ENCODE measurements at regions not wholly inside any gene's neighbourhood (a gene's known extent, or its start where the extent isn't known, plus 50 kb on each side); places are given as distances from the start of the nearest gene placed in this dataset.

- H3K9ac ChIP-seq (ENCODE audit: insufficient read depth, low read depth, low read length) = no peak overlapping the region
- H3K79me2 ChIP-seq (ENCODE audit: insufficient read depth, low read length) = no peaks in the 10 kb centered on the region
- H3K4me3 ChIP-seq (replicated peaks in 1 of 3; ENCODE audit: insufficient read depth in 1 of 3, low read depth in 2 of 3, low read length in 3 of 3) = no peak overlapping the region
- in situ Hi-C loops (cut with HindIII; ENCODE audit: extremely low pct_ligation_motif_present, low pct_unique_long_range_greater_than_20kb) (no loop called here), intact Hi-C loops (cut with micrococcal nuclease; ENCODE audit: unreplicated experiment) (no loop called here)
- POLR2A ChIA-PET = interaction anchor here (0.7 kb wide), 1 partner anchor 1359 kb away, joined by 3 read pairs; no protein-coding TSS in a partner anchor
- H3K36me3 ChIP-seq (replicated peaks in 1 of 2; ENCODE audit: control insufficient read depth in 1 of 2, insufficient read depth in 2 of 2, low read length in 2 of 2) = no peaks in the 10 kb centered on the region
- H3K27me3 ChIP-seq (ENCODE audit: control insufficient read depth in 1 of 2, insufficient read depth in 2 of 2, low read length in 2 of 2) = 0 out of 5 replicates have a peak, but pooled peaks cover 0 to 2% of the 10 kb centered on the region in 2 experiments
- H2AFZ ChIP-seq (ENCODE audit: low read length) = no peak overlapping the region
- peak; percentile 56; the same call in 1 of the 2 replicates for TF ChIP-seq TCF7 (IDR thresholded peaks at IDR 0.05; ENCODE audit: low read depth)
- peak; percentile 19; the same call in 1 of the 2 replicates for TF ChIP-seq NCOA2 (CRISPR knock-in tag; IDR thresholded peaks at IDR 0.05)
- TF ChIP-seq SP5 (CRISPR knock-in tag; IDR thresholded peaks at IDR 0.05; ENCODE audit: borderline replicate concordance, low read depth) = peak; percentile 30; the same call in 1 of the 2 replicates
- peak in 1 of 2 experiments; percentile 31; a peak in 1 of 4 replicates for TF ChIP-seq EP300 (IDR thresholded peaks at IDR 0.05; ENCODE audit: low read depth in 2 of 2, low read length in 2 of 2)
- no peak for TF ChIP-seq EP300 (CRISPR knock-in tag; IDR thresholded peaks at IDR 0.05; ENCODE audit: borderline replicate concordance)
- no peak for TF ChIP-seq ZNF709 (CRISPR knock-in tag; IDR thresholded peaks at IDR 0.05)
- TF ChIP-seq TCF7L2 (IDR thresholded peaks at IDR 0.05; ENCODE audit: low read depth, low read length) = peak; percentile 58; the same call in 1 of the 2 replicates
- TF ChIP-seq CBFB (CRISPR knock-in tag; IDR thresholded peaks at IDR 0.05) = peak; percentile 99
- TF ChIP-seq AGO2 (optimal IDR thresholded peaks at IDR 0.05; ENCODE audit: low read depth, low read length) = no peak
- no peak for TF ChIP-seq MATR3 (CRISPR knock-in tag; IDR thresholded peaks at IDR 0.05)
- no peak for TF ChIP-seq SOX13 (IDR thresholded peaks at IDR 0.05)
- TF ChIP-seq SOX13 (CRISPR knock-in tag; conservative IDR thresholded peaks at IDR 0.05 in 1 of 2, IDR thresholded peaks at IDR 0.05 in 1 of 2) = 0 out of 4 replicates have a peak, but pooled peaks of 1 of the 2 experiments have one; percentile 3
- FAIRE-seq (peak; percentile 4), ATAC-seq (peak; percentile 47), DNase-seq (ENCODE audit: low spot score) (peak; percentile 91)
- no peak overlapping the region for H3K27ac ChIP-seq (ENCODE audit: extremely low read length, insufficient read depth, low read length)
- 10% methylated on average over 5 of the region's 5 CpGs for WGBS (ENCODE audit: low lambda C conversion rate)
- CTCF ChIA-PET (ENCODE audit: low intra/inter-chr PET ratio, low total read pairs) = no interaction called here
- no peaks in the 10 kb centered on the region for H4K20me1 ChIP-seq (ENCODE audit: insufficient read depth, low read length)
- no TSS peak for BruUV-seq (replicated peaks)
- H3K4me1 ChIP-seq (ENCODE audit: insufficient read depth, low read length) = peaks cover 15% of the 10 kb centered on the region
- no peak overlapping the region for H3K4me2 ChIP-seq (ENCODE audit: low read depth, low read length)
- peaks cover 12% of the 10 kb centered on the region for H3K9me3 ChIP-seq (ENCODE audit: low read length)
Measured at GRCh38 chr1:221335161-221336101, 406.5 kb downstream of the DUSP10 start.

Data from HepG2 (cell line).